ENCODE measurements at regions not wholly inside any gene's neighbourhood (a gene's known extent, or its start where the extent isn't known, plus 50 kb on each side); places are given as distances from the start of the nearest gene placed in this dataset.

DNA sequence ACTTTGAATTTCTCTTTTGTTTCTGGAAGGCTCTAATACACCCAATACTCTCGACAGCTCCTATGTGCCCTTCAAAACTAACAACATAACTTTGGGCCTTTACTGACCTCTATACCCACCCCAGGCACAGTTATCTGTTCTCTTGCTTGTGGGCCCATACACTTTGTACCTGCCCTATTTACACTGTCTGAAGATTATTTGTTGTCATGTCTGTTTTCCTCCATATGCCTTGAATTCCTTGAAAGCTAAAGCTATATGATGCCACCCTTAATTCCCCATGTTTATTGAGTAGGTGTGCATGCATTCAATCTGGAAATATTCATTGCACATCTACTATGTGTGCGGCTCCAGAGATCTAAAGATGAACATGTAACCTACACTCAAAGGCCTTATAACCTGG, 267.6 kb downstream of the PLPP3 start:
- H3K9ac ChIP-seq = no peak overlapping the region
- WGBS, 2 experiments (ENCODE audit: low coverage in 1 of 2, low lambda C conversion rate in 2 of 2, missing lambda C conversion rate in 2 of 2) = 56 to 57% methylated on average over 2 of the region's 2 CpGs
- H3K27ac ChIP-seq = no peak overlapping the region
- no peak for TF ChIP-seq EZH2 (IDR thresholded peaks at IDR 0.05; ENCODE audit: insufficient read depth, poor library complexity, severe bottlenecking)
- no peak for TF ChIP-seq EZH2phosphoT487 (IDR thresholded peaks at IDR 0.05; ENCODE audit: insufficient read depth, low read depth)
- no peaks in the 10 kb centered on the region for H3F3A ChIP-seq (ENCODE audit: insufficient read depth)
- no peaks in the 10 kb centered on the region for H3K36me3 ChIP-seq (ENCODE audit: low read depth)
- H3K9me3 ChIP-seq (ENCODE audit: low read depth) = no peaks in the 10 kb centered on the region
- no peaks in the 10 kb centered on the region for H4K20me1 ChIP-seq (ENCODE audit: insufficient read depth)
- no peak for DNase-seq
- in situ Hi-C loops (cut with MboI) = no loop called here
- H3K27me3 ChIP-seq (replicated peaks; ENCODE audit: insufficient read depth) = no peaks in the 10 kb centered on the region
- H2AFZ ChIP-seq = no peak overlapping the region
- H3K4me1 ChIP-seq (ENCODE audit: insufficient read depth) = no peaks in the 10 kb centered on the region
- no peaks in the 10 kb centered on the region for H3K9me2 ChIP-seq (ENCODE audit: insufficient read depth)
- no peak overlapping the region for H3K4me3 ChIP-seq
- no peak overlapping the region for H3K4me2 ChIP-seq (ENCODE audit: unreplicated experiment)
- no peaks in the 10 kb centered on the region for H3K79me2 ChIP-seq (ENCODE audit: insufficient read depth)

DNA sequence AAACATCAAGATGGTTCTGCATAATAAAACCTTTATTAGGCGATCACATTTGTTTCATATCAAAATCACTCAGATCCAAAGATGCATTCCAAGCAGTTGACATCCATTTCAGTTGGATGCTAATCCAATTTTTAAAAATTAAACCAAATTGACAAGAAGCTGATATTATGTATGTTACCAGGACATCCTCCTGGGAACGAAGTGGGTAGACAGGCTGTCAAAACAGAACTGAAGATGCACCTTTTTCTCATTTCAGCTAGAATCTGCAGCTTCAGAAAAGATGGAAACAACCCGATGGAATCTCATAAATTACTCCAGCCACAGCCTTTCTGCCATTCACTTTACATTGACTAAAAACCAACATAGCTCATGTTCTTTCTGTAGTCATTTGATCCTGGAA, 268.4 kb downstream of the PLPP3 start:
- no peak overlapping the region for H3K4me3 ChIP-seq
- no peaks in the 10 kb centered on the region for H3K27me3 ChIP-seq (replicated peaks; ENCODE audit: insufficient read depth)
- no peak overlapping the region for H3K27ac ChIP-seq
- TF ChIP-seq EZH2 (IDR thresholded peaks at IDR 0.05; ENCODE audit: insufficient read depth, poor library complexity, severe bottlenecking) (no peak), EZH2phosphoT487 (IDR thresholded peaks at IDR 0.05; ENCODE audit: insufficient read depth, low read depth) (no peak)
- no peaks in the 10 kb centered on the region for H3K79me2 ChIP-seq (ENCODE audit: insufficient read depth)
- no peaks in the 10 kb centered on the region for H3K9me3 ChIP-seq (ENCODE audit: low read depth)
- no peaks in the 10 kb centered on the region for H3K9me2 ChIP-seq (ENCODE audit: insufficient read depth)
- no peaks in the 10 kb centered on the region for H3K4me1 ChIP-seq (ENCODE audit: insufficient read depth)
- H3F3A ChIP-seq (ENCODE audit: insufficient read depth) = no peaks in the 10 kb centered on the region
- H3K9ac ChIP-seq = no peak overlapping the region
- H2AFZ ChIP-seq = no peak overlapping the region
- in situ Hi-C loops (cut with MboI) = no loop called here
- DNase-seq = no peak
- no peaks in the 10 kb centered on the region for H4K20me1 ChIP-seq (ENCODE audit: insufficient read depth)
- H3K4me2 ChIP-seq (ENCODE audit: unreplicated experiment) = no peak overlapping the region
- WGBS, 2 experiments (ENCODE audit: low coverage in 1 of 2, low lambda C conversion rate in 2 of 2, missing lambda C conversion rate in 2 of 2) = 14 to 20% methylated on average over 3 of the region's 3 CpGs
- no peaks in the 10 kb centered on the region for H3K36me3 ChIP-seq (ENCODE audit: low read depth)

DNA sequence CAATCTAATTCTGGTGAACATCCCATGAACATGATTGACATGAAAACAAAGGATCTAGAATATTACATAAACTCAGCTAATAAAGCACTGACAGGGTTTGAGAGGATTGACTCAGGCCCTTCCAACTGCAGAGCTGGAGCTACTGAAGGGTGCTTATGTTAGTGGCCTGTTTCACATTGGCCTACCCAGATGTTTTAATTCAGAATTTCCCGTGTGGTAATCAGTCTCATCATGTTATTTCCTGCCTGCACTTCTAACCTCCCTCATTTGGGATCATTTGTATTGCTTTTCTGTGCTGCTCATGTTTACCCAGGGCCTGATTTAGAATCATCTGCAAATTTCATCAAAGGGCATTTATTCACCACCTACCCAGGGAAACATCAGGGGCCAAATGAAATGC, 270.3 kb downstream of the PLPP3 start:
- no peak for DNase-seq
- H3F3A ChIP-seq (ENCODE audit: insufficient read depth) = no peaks in the 10 kb centered on the region
- no peaks in the 10 kb centered on the region for H3K4me1 ChIP-seq (ENCODE audit: insufficient read depth)
- no peaks in the 10 kb centered on the region for H3K9me3 ChIP-seq (ENCODE audit: low read depth)
- TF ChIP-seq EZH2 (IDR thresholded peaks at IDR 0.05; ENCODE audit: insufficient read depth, poor library complexity, severe bottlenecking) (no peak), EZH2phosphoT487 (IDR thresholded peaks at IDR 0.05; ENCODE audit: insufficient read depth, low read depth) (no peak)
- H3K27ac ChIP-seq = no peak overlapping the region
- no peaks in the 10 kb centered on the region for H3K79me2 ChIP-seq (ENCODE audit: insufficient read depth)
- H3K36me3 ChIP-seq (ENCODE audit: low read depth) = no peaks in the 10 kb centered on the region
- H3K27me3 ChIP-seq (replicated peaks; ENCODE audit: insufficient read depth) = no peaks in the 10 kb centered on the region
- 20 to 50% methylated on average over 1 of the region's 1 CpG for WGBS, 2 experiments (ENCODE audit: low coverage in 1 of 2, low lambda C conversion rate in 2 of 2, missing lambda C conversion rate in 2 of 2)
- H3K9ac ChIP-seq = no peak overlapping the region
- in situ Hi-C loops (cut with MboI) = no loop called here
- no peak overlapping the region for H2AFZ ChIP-seq
- no peaks in the 10 kb centered on the region for H4K20me1 ChIP-seq (ENCODE audit: insufficient read depth)
- H3K4me3 ChIP-seq = no peak overlapping the region
- no peak overlapping the region for H3K4me2 ChIP-seq (ENCODE audit: unreplicated experiment)
- H3K9me2 ChIP-seq (ENCODE audit: insufficient read depth) = no peaks in the 10 kb centered on the region

DNA sequence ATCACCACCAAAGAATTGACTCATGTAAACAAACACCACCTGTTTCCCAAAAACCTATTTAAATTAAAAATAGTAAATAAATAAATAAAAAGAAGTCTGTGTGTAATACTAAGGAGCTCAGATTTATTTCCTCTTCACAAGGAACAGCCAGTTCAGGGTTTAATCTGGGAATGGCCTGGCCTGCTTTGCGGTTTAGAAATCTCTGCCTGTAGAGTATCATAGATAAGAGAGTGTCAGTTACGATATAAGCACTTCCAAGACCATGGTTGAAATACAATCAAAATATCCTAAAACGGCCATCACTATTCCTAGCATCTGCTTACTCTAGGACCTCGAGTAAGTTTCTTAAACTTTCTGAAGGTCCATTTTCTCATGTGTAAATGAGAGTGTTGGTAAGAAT, 274.4 kb downstream of the PLPP3 start:
- TF ChIP-seq EZH2phosphoT487 (IDR thresholded peaks at IDR 0.05; ENCODE audit: insufficient read depth, low read depth) (no peak), EZH2 (IDR thresholded peaks at IDR 0.05; ENCODE audit: insufficient read depth, poor library complexity, severe bottlenecking) (no peak)
- H3K4me1 ChIP-seq (ENCODE audit: insufficient read depth) = peaks cover 16% of the 10 kb centered on the region
- H3K9ac ChIP-seq = no peak overlapping the region
- no peaks in the 10 kb centered on the region for H3K27me3 ChIP-seq (replicated peaks; ENCODE audit: insufficient read depth)
- no peak for DNase-seq
- H4K20me1 ChIP-seq (ENCODE audit: insufficient read depth) = no peaks in the 10 kb centered on the region
- no peaks in the 10 kb centered on the region for H3K79me2 ChIP-seq (ENCODE audit: insufficient read depth)
- in situ Hi-C loops (cut with MboI) = no loop called here
- no peak overlapping the region for H3K4me3 ChIP-seq
- no peak overlapping the region for H3K4me2 ChIP-seq (ENCODE audit: unreplicated experiment)
- H3K9me2 ChIP-seq (ENCODE audit: insufficient read depth) = no peaks in the 10 kb centered on the region
- H2AFZ ChIP-seq = no peak overlapping the region
- H3K27ac ChIP-seq = no peak overlapping the region
- H3F3A ChIP-seq (ENCODE audit: insufficient read depth) = peaks cover 18% of the 10 kb centered on the region; the same call in 1 of the 2 replicates
- H3K36me3 ChIP-seq (ENCODE audit: low read depth) = no peaks in the 10 kb centered on the region
- 66 to 78% methylated on average over 4 of the region's 4 CpGs for WGBS, 2 experiments (ENCODE audit: low coverage in 1 of 2, low lambda C conversion rate in 2 of 2, missing lambda C conversion rate in 2 of 2)
- no peaks in the 10 kb centered on the region for H3K9me3 ChIP-seq (ENCODE audit: low read depth)

DNA sequence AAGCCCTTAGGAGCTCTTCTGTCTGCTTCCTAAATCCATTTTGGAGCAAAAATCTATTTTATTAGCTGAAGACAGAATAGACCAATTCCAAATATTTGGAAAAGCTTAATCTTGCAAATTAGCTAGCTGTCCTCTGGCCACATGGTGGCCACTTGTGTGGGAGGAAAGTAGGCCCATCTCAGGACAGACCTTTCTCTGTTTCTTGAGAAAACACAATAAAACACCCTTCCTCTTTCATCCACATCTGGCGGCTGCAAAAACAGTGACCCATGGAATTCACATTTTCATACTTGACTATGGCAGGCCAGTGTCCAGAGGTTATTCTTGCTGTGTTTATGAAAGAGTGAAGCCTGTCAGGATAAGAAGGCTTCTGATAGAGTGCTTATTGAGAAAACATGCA, 275.6 kb downstream of the PLPP3 start:
- Histone ChIP-seq H3K4me1 (ENCODE audit: insufficient read depth) (peaks cover 16% of the 10 kb centered on the region), H3K27ac (no peak overlapping the region), H3F3A (ENCODE audit: insufficient read depth) (peaks cover 18% of the 10 kb centered on the region; the same call in 1 of the 2 replicates), H3K27me3 (replicated peaks; ENCODE audit: insufficient read depth) (no peaks in the 10 kb centered on the region), H3K9me3 (ENCODE audit: low read depth) (no peaks in the 10 kb centered on the region), H3K4me3 (no peak overlapping the region), H4K20me1 (ENCODE audit: insufficient read depth) (no peaks in the 10 kb centered on the region), H3K4me2 (ENCODE audit: unreplicated experiment) (no peak overlapping the region), H3K36me3 (ENCODE audit: low read depth) (no peaks in the 10 kb centered on the region), H3K79me2 (ENCODE audit: insufficient read depth) (no peaks in the 10 kb centered on the region), H3K9ac (no peak overlapping the region), H2AFZ (no peak overlapping the region), H3K9me2 (ENCODE audit: insufficient read depth) (no peaks in the 10 kb centered on the region)
- DNase-seq = no peak
- in situ Hi-C loops (cut with MboI) = no loop called here
- WGBS, 2 experiments (ENCODE audit: low coverage in 1 of 2, low lambda C conversion rate in 2 of 2, missing lambda C conversion rate in 2 of 2) = 96 to 100% methylated on average over 1 of the region's 1 CpG
- TF ChIP-seq EZH2phosphoT487 (IDR thresholded peaks at IDR 0.05; ENCODE audit: insufficient read depth, low read depth) (no peak), EZH2 (IDR thresholded peaks at IDR 0.05; ENCODE audit: insufficient read depth, poor library complexity, severe bottlenecking) (no peak)
